ENCODE measurements at regions not wholly inside any gene's neighbourhood (a gene's known extent, or its start where the extent isn't known, plus 50 kb on each side); places are given as distances from the start of the nearest gene placed in this dataset.
A peak's percentile ranks its signal among the peaks of the same experiment; 100 is the strongest.

DNA sequence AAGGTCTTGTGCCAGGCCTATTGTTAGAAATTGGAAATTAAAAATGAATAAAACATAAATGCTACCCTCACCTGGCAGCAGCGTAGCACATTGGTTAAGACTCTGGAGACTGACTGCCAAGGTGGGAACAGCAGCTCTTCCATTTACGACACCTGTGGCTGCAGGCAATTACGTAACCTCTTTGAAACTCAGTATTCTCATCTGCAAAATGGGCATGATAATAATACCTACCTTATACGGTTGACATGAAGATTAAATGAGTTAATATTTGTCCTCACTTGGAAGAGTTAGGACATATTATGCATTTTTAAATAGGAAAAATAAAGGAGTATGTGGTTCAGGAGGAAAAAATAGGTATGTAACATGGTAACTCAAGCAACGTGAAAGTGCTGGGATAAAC is 279.3 kb upstream of the NCKAP5 start:
- no peak overlapping the region for H3K18ac ChIP-seq (ENCODE audit: extremely low read depth, low read length)
- no peak overlapping the region for H2AK5ac ChIP-seq (ENCODE audit: low read depth, low read length)
- no peaks in the 10 kb centered on the region; a peak in 1 of 7 replicates for H3K27me3 ChIP-seq (replicated peaks in 1 of 4; ENCODE audit: control insufficient read depth in 3 of 4, extremely low read depth in 1 of 4, insufficient read depth in 3 of 4, low read length in 3 of 4)
- H3K14ac ChIP-seq (ENCODE audit: insufficient read length): no peak overlapping the region
- no peaks in the 10 kb centered on the region for H3K36me3 ChIP-seq (ENCODE audit: control insufficient read depth in 2 of 4, insufficient read depth in 4 of 4, low read length in 3 of 4)
- H2BK5ac ChIP-seq (ENCODE audit: low read depth, low read length): no peak overlapping the region
- POLR2A ChIA-PET (ENCODE audit: partially characterized antibody): interaction anchor here (0.9 kb wide), 1 partner anchor 604 kb away, joined by 3 read pairs; no protein-coding TSS in a partner anchor
- H3K56ac ChIP-seq (replicated peaks; ENCODE audit: insufficient read length, low read depth, low read length): no peak overlapping the region
- H4K20me1 ChIP-seq (replicated peaks in 1 of 2; ENCODE audit: control insufficient read depth in 1 of 2, insufficient read depth in 2 of 2, low read length in 2 of 2): no peaks in the 10 kb centered on the region
- WGBS, 2 experiments (ENCODE audit: extremely low coverage in 1 of 2, insufficient coverage in 1 of 2, insufficient read length in 1 of 2, insufficient replicate concordance in 2 of 2, low coverage in 1 of 2, low lambda C conversion rate in 2 of 2, missing lambda C conversion rate in 1 of 2): 93% methylated on average over 5 of the region's 5 CpGs; no CpG with 5 or more reads in 1 of the 2 experiments
- H3K23ac ChIP-seq (ENCODE audit: insufficient read length): no peak overlapping the region
- H3K4me2 ChIP-seq (ENCODE audit: insufficient read depth in 1 of 2, low read depth in 2 of 2, low read length in 2 of 2): no peak overlapping the region
- CTCF ChIA-PET (ENCODE audit: partially characterized antibody): interaction anchor here (1.3 to 1.6 kb wide), 2 partner anchors 13 to 40 kb away, joined by 3 to 4 read pairs; no protein-coding TSS in a partner anchor
- H3K4me1 ChIP-seq (replicated peaks in 1 of 4; ENCODE audit: control insufficient read depth in 3 of 4, insufficient read depth in 4 of 4, low read length in 3 of 4): no peaks in the 10 kb centered on the region
- H3K9me3 ChIP-seq (ENCODE audit: insufficient read depth in 2 of 2, low read depth in 1 of 2, low read length in 1 of 2): no peaks in the 10 kb centered on the region; a peak in 1 of 4 replicates
- H2BK120ac ChIP-seq (replicated peaks; ENCODE audit: low read depth, low read length): no peak overlapping the region
- no peak overlapping the region for H4K8ac ChIP-seq (ENCODE audit: extremely low read depth, insufficient read depth, low read length)
- no peak overlapping the region for H3K9ac ChIP-seq (replicated peaks in 1 of 4; ENCODE audit: extremely low read depth in 1 of 4, low read depth in 3 of 4, low read length in 3 of 4)
- no peak for FAIRE-seq
- no peaks in the 10 kb centered on the region for H3K23me2 ChIP-seq (ENCODE audit: low read depth, low read length)
- no peak overlapping the region for H2BK20ac ChIP-seq (ENCODE audit: low read length)
- no peak for DNase-seq (ENCODE audit: low read depth in 1 of 2, low spot score in 2 of 2)
- H3K79me1 ChIP-seq (ENCODE audit: low read depth, low read length): no peaks in the 10 kb centered on the region
- H3K79me2 ChIP-seq (ENCODE audit: control insufficient read depth in 1 of 2, insufficient read depth in 2 of 2, low read length in 2 of 2): no peaks in the 10 kb centered on the region
- H2BK12ac ChIP-seq (ENCODE audit: low read depth, low read length): no peak overlapping the region
- H4K5ac ChIP-seq (ENCODE audit: insufficient read length, low read depth, low read length): no peak overlapping the region
- no peak overlapping the region for H3K4ac ChIP-seq (replicated peaks; ENCODE audit: insufficient read length, low read depth, low read length)
- H4K91ac ChIP-seq (replicated peaks; ENCODE audit: insufficient read length, low read length): no peak overlapping the region
- H3K27ac ChIP-seq (ENCODE audit: low read depth, low read length): no peak overlapping the region
- H2AFZ ChIP-seq (ENCODE audit: low read length): no peak overlapping the region
- no peak overlapping the region for H3K4me3 ChIP-seq (ENCODE audit: extremely low read depth in 1 of 4, insufficient read depth in 2 of 4, low read depth in 3 of 4, low read length in 4 of 4)
- no peak overlapping the region for H2BK15ac ChIP-seq (ENCODE audit: low read length)
- TF ChIP-seq TAF7 (optimal IDR thresholded peaks at IDR 0.05; ENCODE audit: borderline replicate concordance, low read depth, low read length) (no peak), CEBPB (IDR thresholded peaks at IDR 0.05; ENCODE audit: low read depth, low read length) (peak; percentile 31; the same call in 1 of the 2 replicates)

Data from H1 (cell line).